AG09319 (cell line): ENCODE measurements at regions not wholly inside any gene's neighbourhood (a gene's known extent, or its start where the extent isn't known, plus 50 kb on each side); places are given as distances from the start of the nearest gene placed in this dataset.
A peak's percentile ranks its signal among the peaks of the same experiment; 100 is the strongest.

Source experiments
- DNase-seq: peaks from one replicate; pipeline ENCODE4 v3.0.0-alpha.2; 2010; ENCODE audit warnings: low read depth; ENCODE audit errors: extremely low read depth
- CTCF ChIP-seq: IDR thresholded peaks from 2 replicates; pipeline ENCODE4 v1.5.1; 2011; ENCODE audit warnings: low read depth, mild to moderate bottlenecking, inconsistent platforms, low read length, moderate library complexity

- no peak for TF ChIP-seq CTCF
- no peak for DNase-seq
Measured at GRCh38 chr6:121917834-121918559, 481.5 kb upstream of the HSF2 start.

- no peak for TF ChIP-seq CTCF
- DNase-seq = no peak
Measured at GRCh38 chr6:121920616-121921015, 478.8 kb upstream of the HSF2 start.

GRCh38 chr6:121925024-121925423 lies 474.4 kb upstream of the HSF2 start:
- no peak for TF ChIP-seq CTCF
- DNase-seq = no peak

- TF ChIP-seq CTCF = no peak
- no peak for DNase-seq
Measured at GRCh38 chr6:121925534-121926255, 473.8 kb upstream of the HSF2 start.

- TF ChIP-seq CTCF = no peak
- DNase-seq = no peak
Measured at GRCh38 chr6:121929301-121929700, 470.2 kb upstream of the HSF2 start.

GRCh38 chr6:121932076-121932991 lies 467.1 kb upstream of the HSF2 start:
- DNase-seq = peak; percentile 92
- no peak for TF ChIP-seq CTCF
